ENCODE measurements at regions not wholly inside any gene's neighbourhood (a gene's known extent, or its start where the extent isn't known, plus 50 kb on each side); places are given as distances from the start of the nearest gene placed in this dataset.

GRCh38 chr14:36076197-36076596 is 100.3 kb downstream of the PTCSC3 start:
- TF ChIP-seq POLR2AphosphoS5 (IDR thresholded peaks at IDR 0.05) = no peak
- TF ChIP-seq, protein P1, sequence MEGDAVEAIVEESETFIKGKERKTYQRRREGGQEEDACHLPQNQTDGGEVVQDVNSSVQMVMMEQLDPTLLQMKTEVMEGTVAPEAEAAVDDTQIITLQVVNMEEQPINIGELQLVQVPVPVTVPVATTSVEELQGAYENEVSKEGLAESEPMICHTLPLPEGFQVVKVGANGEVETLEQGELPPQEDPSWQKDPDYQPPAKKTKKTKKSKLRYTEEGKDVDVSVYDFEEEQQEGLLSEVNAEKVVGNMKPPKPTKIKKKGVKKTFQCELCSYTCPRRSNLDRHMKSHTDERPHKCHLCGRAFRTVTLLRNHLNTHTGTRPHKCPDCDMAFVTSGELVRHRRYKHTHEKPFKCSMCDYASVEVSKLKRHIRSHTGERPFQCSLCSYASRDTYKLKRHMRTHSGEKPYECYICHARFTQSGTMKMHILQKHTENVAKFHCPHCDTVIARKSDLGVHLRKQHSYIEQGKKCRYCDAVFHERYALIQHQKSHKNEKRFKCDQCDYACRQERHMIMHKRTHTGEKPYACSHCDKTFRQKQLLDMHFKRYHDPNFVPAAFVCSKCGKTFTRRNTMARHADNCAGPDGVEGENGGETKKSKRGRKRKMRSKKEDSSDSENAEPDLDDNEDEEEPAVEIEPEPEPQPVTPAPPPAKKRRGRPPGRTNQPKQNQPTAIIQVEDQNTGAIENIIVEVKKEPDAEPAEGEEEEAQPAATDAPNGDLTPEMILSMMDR (IDR thresholded peaks at IDR 0.05) = no peak

All from breast epithelium (tissue), 3 donors.